Retina (tissue), 1 donor: ENCODE measurements at regions not wholly inside any gene's neighbourhood (a gene's known extent, or its start where the extent isn't known, plus 50 kb on each side); places are given as distances from the start of the nearest gene placed in this dataset.

Experiments used
- DNase-seq: peaks from one replicate; pipeline ENCODE4 v3.0.0-alpha.2; 2016

DNA sequence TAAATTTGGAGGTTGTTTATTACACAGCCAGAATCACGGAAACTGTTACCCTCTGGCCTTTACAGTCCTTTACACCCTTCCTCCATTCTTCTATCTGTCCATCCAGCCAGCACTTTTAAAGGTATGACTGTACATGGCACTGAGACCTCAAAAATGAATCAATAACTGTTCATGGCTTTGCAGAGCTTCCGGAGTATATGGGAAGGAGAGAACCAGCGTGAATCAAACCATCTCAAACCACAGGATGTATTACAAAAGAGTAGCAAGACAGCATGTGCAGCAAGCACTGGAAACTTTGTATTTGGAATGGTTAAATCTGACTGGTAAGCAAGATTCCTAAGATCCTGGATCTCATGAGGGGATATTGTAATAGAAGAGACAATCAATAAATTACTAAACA is 228.5 kb upstream of the CASK start:
- no peak for DNase-seq

DNA sequence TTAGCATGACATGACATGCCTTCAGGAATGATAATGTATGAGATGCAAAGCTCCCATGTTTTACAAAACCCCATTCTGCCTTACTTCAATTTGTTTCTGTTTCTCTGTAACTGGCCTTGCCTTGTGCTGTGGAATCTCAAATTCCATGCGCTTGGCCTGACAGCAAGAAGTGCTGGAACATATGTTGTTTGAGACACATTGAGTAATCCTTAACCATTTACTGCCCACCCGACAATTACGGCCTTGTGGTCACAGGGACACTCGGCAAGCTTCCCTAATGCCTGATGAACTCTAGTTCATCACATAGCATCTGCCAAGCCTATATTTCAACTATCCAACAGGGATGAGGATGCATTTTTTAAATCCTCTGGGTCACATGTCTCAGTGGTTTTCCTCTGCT is 226.4 kb upstream of the CASK start:
- no peak for DNase-seq

DNA sequence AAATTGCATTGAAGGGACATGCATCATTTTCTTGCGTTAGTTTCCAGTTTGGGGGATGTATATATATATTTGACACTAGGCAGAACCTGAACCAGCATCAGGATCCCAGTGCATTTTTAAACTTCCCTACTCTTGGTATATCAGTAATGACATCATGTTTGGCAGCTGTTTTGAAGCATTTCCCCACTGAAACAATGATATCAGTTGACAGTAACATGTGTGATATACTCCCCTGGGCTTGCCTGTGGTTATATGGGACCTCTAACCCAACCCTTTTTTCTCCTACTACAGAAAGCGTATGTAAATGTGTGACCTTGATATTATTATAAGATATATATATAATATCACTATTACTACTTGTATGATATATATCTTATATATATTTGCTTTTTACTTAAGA is 225.9 kb upstream of the CASK start:
- DNase-seq: no peak

DNA sequence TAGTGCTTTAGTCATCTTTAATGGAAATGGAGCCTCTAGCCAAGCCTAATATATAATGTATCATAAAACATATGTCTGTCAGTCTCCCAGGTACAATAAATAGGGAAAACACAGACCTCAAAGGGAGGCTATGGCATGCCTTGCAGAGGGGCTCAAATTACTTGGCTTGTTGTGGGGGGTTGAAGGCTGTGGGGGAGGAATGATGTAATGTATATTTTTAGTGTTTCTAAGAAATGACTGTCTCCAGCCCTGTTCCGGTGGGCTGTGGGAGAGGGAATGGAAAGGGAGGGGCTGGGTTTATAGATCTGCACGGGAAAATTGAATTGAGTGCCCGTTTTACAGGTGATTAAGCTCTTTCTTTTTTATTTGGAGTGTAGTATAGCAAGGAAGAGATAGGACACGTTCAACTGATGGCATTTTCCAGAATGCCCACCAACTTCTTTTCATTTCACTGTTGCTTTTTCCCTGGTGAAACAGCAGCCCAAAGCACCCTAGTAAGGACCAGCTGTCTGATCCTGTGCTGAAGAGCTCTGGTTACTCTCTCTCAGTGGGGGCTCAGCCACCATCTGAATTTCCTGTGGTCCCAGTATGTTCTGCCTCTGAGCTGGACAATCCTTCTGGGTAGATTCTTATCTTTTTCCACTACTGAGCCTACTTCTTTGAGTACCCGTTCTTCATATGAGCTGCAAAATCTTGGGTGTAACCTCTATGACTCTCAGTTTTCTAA is 220.7 kb upstream of the CASK start:
- DNase-seq: no peak

DNA sequence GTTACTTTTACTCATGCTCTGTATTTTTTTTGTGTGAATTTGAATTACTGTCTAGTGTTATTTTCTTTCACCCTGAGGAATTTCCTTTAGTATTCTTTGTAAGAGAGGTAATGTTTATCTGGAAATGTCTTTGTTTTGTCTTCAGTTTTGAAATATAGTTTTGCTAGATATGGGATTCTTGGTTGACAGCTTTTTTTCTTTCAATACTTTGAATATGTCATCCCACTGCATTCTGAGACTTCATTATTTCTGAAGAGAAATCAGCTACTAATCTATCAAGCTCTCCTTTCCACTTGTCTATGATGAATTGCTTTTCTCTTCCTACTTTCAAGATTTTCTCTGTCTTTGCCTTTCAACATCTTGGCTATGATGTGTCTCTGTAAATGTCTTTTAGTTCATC is 217.0 kb upstream of the CASK start:
- no peak for DNase-seq

DNA sequence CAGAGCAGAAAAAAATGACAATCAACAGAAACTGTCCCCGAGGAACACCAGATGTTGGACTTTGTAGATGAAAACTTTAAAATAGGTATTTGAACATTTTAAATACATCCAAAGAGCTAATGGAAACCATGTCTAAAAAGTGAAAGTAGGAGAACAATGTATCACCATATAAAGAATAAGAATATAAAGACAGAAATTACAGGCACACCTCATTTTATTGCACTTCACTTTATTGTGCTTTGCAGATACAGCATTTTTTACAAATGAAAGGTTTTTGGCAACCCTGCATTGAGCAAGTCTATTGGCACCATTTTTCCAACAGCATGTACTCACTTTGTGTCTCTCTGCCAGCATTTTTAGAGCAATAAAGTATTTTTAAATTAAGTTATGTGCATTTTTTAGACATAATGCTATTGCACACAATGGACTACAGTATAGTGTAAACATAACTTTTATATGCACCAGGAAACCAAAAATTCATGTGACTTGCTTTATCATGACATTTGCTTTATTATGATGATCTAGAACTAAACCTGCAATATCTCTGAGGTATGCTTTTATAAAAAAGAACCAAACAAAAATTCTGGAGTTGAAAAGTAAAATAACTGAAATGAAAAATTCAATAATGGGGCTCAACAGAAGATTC is 212.4 kb upstream of the CASK start:
- no peak for DNase-seq

DNA sequence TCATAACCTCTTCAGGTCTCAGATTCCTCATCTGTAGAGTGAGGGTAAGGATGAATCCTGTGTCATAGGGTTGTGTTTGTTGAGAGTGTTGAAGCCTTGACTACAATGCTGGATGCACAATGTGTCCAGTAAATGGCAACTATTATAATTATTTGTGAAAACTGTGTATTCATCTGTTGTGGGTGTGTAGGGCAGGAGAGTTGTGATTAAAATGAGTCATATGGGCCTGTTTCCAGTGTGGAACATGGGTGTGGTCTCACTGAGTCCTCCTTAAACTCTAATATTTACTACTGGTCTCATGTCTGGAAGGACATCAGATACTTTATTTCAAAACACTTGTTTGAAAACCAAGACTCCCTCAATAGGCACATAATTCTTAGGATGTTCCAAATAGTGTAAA is 208.5 kb upstream of the CASK start:
- DNase-seq: no peak

DNA sequence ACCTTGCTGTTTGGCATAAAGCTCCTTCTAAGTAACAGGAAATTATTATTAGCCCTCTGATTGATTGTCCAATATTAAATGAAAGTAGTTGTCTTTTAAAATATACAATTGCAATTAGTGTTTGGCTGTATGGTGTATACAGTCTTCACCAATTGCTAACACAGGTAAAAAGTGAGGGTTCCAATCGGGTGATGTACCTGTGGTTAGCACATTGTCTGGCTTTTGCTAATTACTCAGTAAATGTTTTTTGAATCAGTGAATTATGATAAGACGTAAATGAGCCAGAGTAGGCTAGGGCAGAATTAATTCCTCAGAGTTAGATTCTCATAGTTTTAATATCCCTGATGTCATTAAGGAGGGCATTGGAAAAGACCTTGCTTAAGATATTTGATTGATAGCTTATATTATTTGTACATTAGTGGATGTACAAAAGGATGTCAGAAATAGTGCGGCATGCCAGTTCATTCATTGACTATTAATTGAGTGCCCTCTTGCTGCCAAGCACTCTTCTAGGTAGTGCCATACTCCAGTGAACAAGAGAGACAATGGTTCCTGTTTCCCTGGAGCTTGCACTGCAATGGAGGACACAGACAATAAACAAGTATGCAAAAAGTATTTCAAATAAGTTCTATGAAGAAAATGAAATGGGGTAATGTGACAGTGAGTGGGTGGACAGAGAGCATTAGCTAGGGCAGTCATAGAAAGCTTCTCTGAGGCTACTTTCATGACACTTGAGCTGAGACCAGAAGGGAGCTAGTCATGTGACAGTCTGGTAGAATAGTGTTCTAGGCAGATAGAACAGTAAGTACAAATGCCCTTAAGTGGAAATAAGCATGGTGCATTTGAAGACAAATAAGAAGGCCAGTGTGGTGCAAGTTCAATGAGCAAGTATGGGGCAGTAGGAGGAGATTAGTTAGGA is 205.9 kb upstream of the CASK start:
- no peak for DNase-seq

DNA sequence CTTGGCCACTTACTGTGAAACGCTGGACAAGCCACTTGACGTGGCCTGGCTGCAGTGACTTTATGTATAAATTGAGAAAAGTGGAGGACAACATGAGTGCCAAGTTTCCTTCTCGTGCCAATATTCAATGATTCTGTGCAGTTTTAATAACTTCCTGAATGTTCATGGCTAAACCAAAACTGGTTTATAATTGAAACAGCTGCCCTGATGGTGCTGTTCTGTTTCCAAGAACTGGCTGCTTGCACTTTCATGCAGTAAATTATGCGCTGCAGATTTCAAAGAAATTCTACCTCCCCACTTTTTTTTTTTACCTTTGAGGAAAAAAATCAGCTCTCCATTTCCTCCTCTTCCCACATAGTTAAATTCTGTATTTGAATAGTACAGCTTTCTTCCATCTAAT is 205.2 kb upstream of the CASK start:
- DNase-seq: no peak

DNA sequence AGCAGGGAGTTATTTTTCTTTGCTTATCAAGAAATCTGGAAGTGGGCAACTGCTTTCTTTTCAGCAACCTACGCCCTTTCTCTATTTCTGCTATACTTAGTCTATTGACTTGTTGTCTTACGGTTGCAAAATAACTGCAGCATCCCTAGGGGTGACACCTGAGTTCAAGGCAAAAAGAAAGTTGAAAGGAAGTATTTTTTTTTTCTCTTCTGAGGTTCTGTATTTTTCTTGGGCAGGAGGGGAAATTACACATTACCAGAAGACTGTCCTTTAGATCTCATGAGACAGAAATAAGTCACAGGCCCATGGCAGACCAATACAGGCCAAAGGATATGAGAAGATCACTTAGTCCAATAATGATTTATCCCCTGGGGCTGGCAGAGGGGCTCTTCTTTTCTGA is 204.7 kb upstream of the CASK start:
- no peak for DNase-seq

DNA sequence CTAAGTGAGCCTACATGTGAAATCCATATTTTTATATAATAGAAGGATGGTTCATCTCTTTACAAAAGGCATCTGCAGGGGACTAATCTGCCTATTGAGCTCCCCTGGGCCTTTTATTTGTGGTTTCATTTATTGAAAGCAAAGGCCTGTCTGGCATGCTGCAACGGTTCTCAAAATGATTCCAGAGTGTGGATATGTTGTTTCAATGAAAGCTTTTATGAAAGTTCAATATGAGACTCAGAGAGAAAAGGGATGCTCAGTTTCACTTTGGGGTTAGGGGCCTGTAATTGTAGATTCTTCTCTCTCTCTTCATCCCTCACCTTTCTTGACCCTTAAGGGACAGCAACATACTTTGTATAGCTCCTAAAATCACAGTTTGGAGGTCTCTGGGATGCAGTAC is 204.2 kb upstream of the CASK start:
- no peak for DNase-seq

DNA sequence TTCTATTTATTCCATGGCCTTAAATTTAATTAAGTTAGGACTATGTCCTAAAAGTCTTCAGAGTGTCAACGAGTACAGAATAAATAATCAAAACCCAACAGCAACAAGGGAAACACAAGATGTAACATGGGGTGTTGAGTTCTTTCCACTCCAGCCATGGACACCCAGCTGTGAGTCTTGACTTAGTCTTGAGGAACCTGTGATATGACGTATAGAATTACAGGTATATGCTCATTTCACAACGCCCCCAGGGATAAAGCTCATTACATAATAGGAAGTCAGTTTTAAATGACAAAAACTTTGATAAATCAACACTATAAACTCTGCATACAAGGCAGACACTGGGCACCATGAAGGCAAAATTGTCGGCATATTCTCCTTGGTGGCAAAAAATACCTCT is 200.0 kb upstream of the CASK start:
- DNase-seq: no peak

DNA sequence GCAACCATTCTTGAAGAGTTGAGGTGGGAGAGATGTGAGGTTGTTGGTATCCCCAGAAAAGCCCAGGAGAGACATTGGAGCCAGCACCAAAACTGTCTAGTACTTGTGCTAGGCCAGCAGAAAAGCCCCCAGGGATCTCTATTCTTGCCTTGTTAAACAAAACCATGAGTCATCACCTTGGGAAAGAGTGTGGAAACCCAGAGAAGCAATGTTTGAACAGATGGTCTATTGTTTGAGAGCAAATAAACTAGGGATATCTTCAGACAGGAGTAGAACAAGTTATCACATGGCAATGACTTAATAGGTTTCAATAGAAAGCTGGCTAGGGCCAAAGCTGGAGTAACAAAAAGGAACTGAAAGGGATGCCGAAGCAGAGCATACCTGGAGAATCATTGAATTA is 195.7 kb upstream of the CASK start:
- no peak for DNase-seq

DNA sequence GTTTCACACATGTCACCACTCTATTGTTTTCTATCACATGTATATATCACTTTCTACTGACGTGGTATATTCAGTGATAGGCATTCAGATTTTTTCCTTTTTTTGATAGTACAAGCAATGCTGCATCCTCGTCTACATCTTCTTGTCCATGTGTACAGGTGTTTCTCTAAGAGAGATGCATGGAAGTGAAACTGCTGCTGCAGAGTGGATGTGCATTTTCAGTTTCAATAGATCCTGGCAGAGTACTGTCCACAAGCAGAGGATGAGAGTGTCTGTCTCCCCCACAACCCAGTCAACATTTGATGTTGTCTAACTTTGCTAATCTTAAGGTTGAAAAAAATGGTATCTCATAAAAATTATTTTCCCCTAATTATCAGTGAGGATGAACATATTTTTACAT is 194.0 kb upstream of the CASK start:
- DNase-seq: no peak

DNA sequence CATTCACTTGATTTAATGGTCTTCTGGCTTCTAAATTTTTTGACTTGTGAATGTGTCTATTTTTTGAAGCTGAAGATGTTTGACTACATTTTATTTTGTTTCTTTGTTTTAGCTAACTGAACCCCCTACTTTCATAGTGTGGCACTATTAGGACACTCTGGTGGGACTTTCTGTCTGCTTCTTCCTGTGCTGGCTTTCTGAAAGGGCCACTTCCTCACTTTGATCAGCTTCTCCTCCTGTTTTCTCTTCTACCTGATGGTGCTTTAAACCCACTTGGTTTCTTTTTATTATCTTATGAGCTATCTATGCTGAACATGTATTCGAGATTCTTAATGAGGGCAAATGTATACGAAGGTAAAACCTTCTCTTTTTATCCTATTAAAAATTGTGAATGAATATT is 186.1 kb upstream of the CASK start:
- no peak for DNase-seq

DNA sequence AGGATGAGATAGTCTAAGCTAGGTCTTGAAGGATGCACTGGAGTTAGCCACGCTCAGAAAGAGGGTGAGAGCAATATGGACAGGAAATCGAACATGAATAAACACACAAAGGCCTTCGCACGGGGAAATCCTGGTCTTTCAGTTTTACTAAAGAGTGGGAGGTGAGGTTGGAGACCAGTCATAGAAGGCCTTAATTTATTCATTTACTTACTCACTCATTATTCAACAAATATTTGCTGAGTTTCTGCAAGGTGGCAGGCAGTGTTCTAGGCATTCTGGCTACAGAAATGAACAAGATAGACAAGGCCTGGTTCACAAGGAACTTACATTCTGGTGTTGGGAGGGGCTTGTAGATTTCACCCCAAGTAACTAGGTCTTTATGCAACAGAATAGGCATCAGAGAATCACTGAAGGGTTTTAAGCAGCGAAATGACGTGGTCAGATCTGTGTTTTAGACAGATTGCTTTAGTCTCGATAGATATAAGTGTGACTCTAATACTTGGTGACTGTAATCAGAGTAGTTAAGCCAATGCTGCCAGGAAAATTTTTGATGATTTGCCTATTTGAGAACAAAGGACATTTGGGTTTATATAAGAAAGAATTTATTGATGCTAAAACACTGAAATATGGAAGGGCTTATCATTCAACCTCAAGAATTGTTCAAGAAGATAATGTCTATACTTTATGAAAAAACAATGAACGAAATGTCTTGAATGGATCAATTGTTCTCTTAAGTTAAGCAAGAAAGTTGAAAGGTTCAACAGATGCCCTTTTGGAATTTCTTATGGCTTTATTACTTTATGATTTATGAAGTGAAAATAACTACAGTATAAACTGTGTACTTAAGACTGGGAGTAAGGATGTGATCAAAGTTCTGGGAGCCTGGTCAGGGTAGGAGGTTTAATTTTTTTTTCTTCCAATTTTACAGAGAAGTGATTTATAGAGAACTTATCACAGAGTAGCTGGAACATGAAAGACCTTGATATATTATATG is 184.4 kb upstream of the CASK start:
- no peak for DNase-seq

DNA sequence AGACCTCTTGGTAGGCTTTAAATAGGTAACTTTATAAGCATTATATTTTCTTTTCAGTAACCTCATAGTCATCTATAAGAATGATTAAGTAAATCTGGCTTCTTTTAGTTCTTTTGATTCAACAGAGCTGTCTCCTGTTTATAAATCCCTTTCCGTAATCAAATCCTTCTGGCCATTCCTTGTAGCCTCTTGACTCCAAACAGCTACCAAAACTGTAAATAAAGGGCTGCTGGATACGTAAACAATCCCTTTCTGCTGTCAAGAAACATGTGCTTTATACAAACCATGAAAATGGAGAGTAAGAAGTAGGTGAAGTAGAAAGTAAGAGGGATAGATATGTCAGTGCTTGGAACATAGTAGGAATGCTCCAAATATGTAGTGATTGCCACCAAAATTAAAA is 183.2 kb upstream of the CASK start:
- DNase-seq: no peak

DNA sequence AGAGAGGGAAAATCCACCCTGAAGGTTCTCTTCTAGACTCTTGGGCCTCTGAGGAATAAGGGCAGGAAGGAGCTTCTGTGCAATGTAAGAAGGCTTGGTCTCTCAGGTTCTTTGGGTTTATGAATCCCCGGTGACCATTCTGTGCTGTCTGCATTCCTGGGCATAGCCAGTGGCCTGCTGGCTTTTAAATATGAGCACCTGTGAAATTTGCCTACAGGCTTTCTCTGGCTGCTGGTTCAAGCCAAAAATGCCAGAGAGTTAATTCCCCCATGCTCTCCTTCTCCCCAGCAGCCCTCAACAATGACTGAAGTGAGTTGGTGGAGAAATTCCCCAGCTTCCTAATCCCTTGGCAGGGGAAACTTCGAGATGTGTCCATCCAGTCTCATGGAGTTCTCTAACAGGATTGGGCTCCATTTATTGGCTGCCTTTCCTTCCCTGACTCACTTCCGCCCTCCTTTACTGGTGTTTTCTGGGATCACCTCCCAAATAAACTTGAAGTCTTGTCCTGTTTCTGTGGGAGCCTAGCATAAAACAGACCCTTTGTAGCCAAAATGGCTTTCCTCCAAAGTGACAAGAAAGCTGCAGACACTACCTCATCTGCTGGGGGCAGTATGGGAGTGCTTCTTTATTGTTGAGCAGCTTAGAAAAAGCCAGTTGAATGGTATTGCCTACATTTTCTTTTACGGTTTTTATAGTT is 179.4 kb upstream of the CASK start:
- no peak for DNase-seq

DNA sequence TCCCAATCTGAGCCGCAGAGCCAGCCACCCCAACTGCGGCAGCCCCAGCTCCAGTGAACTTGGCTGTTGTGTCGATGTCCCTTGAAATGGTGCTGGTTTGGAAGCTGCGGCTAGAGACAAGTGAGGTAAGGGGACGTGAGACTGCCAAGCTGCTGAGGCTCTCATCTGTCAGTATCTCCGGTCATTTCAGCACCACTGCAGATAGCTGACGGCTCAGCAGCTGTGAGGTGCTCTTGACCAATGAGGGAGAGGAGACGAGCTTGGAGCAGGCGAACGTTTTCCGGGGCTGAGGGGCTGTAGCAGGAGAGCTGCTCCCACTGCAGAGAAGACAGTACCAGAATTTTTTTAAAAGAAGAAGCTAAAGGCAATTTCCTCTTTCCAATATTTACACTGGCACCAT is 175.5 kb upstream of the CASK start:
- peak; percentile 25 for DNase-seq

DNA sequence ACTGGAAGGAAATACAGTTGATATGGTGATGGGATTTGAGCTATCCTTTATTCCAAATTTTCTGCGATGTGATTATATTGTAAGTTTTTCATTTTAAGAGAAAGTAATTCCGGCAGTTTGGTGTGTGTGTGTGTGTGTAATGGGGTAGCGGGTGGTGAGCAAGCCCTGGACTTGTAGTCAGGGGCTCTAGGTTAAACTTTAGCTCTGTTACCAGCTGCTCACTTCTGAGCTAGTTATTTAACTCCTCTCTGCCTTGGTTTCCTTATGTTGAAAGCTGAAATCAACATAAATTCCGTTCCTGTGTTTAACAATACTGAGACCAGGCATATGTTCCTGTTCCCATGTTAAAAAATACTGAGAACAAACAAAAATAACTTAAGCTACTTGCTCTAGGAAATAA is 174.1 kb upstream of the CASK start:
- DNase-seq: no peak

DNA sequence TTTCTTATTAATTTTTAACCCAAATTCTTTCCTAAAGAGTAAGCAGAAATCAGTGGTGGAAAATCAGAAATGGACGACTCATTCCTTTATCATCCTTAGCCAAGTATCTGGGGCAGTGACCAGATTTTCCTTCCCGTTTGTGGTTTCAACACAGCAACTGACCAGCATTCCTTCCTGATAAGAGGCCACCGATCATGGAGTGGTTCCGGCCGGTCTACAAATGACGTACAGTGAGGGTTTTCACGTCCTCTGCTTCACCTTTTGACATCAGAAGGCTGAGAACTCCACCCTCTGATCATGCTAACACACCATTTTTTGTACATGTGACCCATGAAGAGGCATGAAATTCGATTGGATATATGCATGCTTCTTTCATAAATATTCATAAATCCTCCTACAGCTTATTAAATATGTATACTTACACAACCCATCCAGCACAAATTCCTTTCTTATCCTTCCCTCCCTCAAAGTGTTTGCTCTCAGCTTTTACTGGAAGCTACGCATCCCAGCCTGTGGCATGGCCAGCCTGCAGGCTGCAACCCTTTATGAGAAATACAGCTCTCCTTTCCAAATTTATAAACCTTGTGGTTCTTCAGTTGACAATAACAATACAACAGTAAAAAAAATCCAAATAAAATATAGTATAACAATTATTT is 173.0 kb upstream of the CASK start:
- no peak for DNase-seq

DNA sequence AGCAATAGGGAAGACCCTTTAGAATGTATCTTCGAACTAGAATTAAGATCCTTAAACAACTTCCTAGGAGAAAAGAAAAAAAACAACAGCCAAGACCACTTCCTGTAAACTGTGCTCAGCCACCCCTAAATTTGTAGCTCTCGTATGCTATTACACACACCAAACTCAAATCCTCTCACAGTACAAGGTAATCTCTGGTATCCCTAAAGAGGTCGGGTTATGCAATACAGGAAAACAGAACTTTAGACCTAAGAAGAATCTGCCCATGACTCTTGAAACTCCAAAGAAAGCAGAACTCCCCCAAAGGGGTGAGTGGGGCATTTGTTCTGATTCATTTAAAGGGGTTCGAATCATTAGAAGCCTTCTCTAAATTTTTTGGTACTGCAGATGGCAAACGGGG is 170.9 kb upstream of the CASK start:
- DNase-seq: no peak
